Inflammatory macrophage treated with lipopolysaccharide for 1 hour (primary cell): ENCODE measurements at regions not wholly inside any gene's neighbourhood (a gene's known extent, or its start where the extent isn't known, plus 50 kb on each side); places are given as distances from the start of the nearest gene placed in this dataset.

Experiments used
- DNase-seq, 2 donors: peaks; one replicate each; pipeline ENCODE4 v3.0.0-alpha.2; 2020 to 2022

GRCh38 chr3:152959307-152959706 lies 124.4 kb downstream of the P2RY1 start:
- DNase-seq: no peak

DNA sequence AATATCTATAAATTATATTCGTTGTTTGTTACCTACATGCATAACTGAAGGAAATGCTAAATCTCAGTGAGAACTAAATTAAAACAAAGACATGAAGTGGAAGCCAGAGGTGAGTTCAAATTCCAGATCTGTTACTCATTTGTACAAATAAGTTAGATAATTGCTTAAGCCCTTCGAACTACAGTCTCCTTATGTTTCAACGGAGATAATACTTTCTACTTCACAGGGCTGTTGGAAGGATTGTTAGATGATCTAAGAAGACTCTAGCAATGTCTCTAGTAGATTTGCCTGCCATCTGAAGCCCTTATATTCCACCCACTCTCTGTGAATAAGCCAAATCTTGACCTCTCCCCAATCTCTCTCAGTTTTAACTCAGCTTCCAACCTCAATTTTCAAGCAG lies 125.8 kb downstream of the P2RY1 start:
- DNase-seq: no peak

- peak in 1 of 2 donors; percentile 36 for DNase-seq
Observed at GRCh38 chr3:152961323-152961722, 126.4 kb downstream of the P2RY1 start.

DNA sequence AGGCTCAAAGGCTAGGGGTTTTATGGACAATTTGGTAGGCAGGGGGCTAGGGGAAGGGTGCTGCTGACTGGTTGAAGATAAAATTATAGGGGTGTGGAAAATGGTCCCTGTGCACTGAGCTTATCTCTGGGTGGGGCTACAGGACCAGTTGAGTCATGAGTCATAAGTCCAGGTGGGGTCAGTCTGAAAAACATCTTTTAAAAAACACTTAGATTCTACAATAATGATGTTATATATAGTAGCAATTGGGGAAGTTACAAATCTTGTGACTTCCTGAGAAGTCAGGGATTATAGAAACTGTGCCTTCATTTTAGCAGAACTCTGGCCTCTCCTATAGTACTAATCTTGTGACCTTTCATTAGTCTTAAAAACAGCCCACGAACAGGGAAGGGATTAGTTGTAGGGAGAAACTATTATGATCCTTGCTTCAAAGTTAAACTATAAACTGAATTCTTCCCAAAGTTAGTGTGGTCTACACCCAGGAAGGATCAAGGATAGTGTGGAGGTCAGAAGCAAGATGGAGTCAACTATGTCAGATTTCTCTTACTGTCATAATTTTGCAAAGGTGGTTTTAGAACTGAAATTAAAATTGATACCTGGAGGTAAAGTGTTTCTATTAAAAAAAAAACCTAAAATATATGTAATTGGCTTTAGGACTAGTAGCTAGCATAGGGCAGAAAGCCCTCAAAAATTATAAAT lies 130.1 kb downstream of the P2RY1 start:
- DNase-seq: peak; percentile 26 to 33

DNA sequence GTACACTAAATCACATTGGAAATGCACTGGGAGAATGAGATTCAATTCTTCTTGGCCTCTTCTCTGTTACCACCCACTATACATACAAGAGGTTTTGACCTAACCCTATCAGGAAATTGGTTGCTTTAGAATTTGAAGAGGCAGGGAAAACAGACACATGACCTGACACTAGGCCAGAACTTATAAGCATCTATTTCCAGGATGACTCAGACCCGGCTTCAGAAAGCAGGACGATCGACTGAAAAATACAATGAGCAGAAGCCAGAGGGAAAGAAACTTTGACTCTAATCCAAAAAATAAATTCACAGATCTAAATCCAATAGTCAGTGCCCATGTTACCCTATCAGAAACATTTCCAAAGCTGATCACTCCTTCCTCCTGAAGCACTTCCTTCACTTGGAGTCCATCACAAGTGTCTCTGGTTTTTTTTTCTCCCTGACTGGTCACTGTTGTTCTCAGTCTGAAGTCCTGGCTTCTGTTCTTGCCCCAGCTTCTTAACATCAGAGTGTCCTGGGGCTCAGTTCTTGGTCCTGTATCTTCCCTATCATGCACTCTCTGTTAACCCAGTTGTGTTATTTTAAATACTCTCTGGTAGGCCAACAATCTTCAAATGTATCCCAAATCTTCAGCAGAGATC lies 133.6 kb downstream of the P2RY1 start:
- no peak for DNase-seq

DNA sequence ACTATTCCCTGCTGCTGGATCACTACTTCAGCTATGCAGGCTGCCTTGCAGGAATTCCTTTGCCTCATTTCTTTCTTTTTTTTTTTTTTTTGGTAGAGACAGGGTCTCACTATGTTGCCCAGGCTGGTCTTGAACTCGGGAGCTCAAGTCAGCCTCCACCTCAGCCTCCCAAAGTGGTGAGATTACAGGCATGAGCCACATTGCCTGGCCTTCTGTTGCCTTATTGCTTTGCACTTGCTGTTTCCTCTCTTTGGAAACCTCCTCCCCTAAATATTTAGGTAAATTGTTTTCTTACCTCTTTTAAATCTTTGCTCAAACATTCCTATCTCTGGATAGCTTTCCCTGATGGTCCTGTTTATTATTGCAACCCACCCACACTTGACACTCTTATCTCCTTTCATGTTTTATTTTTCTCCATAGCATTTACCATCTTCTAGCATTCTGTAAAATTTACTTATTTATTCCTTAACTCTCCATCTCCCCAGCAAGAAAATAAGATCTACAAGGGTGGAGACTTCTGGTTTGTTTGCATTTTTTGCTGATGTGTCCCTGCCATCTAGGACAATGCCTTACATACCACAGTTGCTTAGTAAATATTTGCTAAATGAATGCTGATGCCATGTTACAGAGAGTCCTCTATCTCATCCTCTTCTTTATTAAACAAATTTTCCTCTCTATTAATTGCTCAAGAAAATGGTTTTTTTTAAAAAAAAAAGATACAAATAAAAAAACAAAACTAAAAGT lies 134.8 kb downstream of the P2RY1 start:
- no peak for DNase-seq

DNA sequence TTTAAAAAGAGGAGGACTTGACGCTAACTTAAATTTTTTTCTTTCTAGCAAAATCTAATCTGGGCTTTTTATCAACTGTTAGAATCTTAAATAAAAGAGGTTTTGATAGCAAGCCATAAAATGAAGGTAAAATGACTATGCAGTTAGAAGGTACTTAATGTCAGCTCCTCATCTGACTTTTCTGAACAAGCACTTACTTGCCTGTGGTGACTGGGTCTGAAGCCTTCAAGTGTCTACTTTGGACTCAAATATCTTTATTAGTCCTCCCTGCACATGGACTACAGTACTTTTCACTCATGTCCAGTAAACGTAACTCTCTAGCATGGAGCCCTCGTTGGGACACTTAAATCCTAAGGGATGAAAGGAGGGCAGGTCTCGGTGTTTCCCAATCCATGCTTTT lies 135.9 kb downstream of the P2RY1 start:
- DNase-seq: no peak

GRCh38 chr3:152971880-152972279 lies 136.9 kb downstream of the P2RY1 start:
- no peak for DNase-seq

DNA sequence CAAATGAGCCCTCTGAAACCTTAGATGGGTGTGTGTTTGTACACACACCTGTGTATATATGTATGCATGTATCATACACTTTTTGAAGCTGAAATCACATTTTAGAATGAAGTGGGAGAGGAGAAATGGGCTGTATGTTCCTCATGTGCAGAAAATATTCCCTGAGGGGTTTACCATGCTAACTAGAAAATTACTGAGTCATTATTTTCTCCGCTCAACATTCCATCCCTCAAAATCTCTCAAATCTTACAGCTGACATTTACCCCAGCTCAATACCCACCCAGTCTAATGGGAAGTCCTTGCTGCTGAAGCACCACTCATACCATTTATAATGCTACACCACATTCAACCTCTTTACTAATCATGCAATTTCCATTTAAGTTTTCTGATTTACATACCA lies 138.6 kb downstream of the P2RY1 start:
- DNase-seq: no peak

DNA sequence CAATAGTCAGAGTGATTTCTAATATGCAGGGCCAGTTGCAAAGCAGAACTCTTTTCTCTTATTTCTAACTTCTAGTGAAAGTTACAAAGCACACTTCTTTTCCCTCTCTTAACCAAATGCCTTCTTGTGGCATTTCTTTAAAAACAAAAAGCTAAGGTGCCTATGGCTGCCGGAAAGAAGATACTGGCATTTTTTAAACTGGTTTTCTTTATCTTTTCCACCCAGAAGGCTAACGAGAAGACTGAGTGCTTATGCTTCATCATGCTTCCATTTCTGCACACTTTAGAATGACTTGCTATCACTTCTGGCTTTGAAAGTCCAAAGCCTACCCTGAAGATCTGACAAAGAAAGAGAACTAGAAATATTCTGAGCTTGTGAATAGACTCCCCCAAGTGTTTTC lies 141.3 kb downstream of the P2RY1 start:
- no peak for DNase-seq

- DNase-seq: no peak
Observed at GRCh38 chr3:152977366-152977765, 142.4 kb downstream of the P2RY1 start.

- no peak for DNase-seq
Observed at GRCh38 chr3:152978152-152978551, 143.2 kb downstream of the P2RY1 start.

- DNase-seq: no peak
Observed at GRCh38 chr3:152997526-152997925, 162.6 kb downstream of the P2RY1 start.

- no peak for DNase-seq
Observed at GRCh38 chr3:152998591-152998990, 163.4 kb upstream of the RAP2B start.

- DNase-seq: no peak
Observed at GRCh38 chr3:153000325-153000724, 161.7 kb upstream of the RAP2B start.

- DNase-seq: no peak
Observed at GRCh38 chr3:153001210-153002078, 160.6 kb upstream of the RAP2B start.

DNA sequence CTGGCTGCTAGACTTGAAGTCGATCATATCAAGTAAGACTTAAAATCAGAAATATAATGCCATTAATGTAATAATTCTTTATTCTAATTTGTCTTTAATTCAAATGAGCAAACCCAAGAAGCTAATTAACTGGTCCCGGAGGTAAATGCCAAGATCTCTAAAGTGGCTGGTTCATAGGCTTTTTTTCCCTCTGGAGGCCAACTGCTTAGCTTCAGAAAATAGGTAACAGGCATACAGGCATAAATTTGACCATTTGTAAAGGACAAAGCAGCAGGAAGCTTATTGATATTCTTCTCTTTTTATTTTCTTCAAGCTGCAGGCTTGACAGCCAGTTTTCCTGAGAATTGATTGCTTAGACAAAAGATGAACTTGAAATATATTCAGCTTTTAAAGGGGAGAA lies 158.6 kb upstream of the RAP2B start:
- no peak for DNase-seq

GRCh38 chr3:153003862-153004261 lies 158.2 kb upstream of the RAP2B start:
- no peak for DNase-seq

GRCh38 chr3:153008226-153008625 lies 153.8 kb upstream of the RAP2B start:
- no peak for DNase-seq

DNA sequence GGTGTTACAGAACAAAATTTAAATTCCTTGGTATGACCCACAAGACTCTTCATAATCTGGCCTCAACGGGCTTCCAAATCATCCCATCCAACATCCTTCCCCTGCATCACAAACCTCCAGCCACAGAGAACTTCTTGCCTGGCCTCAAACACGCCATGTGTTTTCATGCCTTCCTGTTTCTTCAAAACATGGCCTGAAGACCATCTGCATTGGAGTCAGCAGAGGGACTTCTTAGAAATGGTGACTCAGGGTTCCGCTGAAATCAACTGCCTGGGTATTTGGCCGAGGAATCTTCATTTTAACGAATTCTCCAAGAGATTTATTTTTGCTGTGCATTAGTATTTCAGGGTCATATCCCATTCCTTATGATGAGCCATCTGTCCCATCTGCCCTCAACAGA lies 138.1 kb upstream of the RAP2B start:
- no peak for DNase-seq

- DNase-seq: peak; percentile 40 to 64
Observed at GRCh38 chr3:153026026-153026425, 136.0 kb upstream of the RAP2B start.

GRCh38 chr3:153028381-153028780 lies 133.6 kb upstream of the RAP2B start:
- DNase-seq: peak; percentile 32 to 36

- no peak for DNase-seq
Observed at GRCh38 chr3:153029350-153029749, 132.7 kb upstream of the RAP2B start.
